GM21423 (cell line): ENCODE measurements at regions not wholly inside any gene's neighbourhood (a gene's known extent, or its start where the extent isn't known, plus 50 kb on each side); places are given as distances from the start of the nearest gene placed in this dataset.

Source experiments
- ATAC-seq: cut with Tn5 transposase; IDR thresholded peaks from one replicate; pipeline ENCODE4 v1.9.1; 2021; ENCODE audit warnings: mild to moderate bottlenecking, moderate library complexity; ENCODE audit not compliant: unreplicated experiment

GRCh38 chr15:94535298-94536048 is 304.1 kb downstream of the MCTP2 start:
- ATAC-seq: no peak

- no peak for ATAC-seq
Observed at GRCh38 chr15:94536549-94536948, 305.2 kb downstream of the MCTP2 start.

GRCh38 chr15:94538280-94538679 is 306.9 kb downstream of the MCTP2 start:
- no peak for ATAC-seq

DNA sequence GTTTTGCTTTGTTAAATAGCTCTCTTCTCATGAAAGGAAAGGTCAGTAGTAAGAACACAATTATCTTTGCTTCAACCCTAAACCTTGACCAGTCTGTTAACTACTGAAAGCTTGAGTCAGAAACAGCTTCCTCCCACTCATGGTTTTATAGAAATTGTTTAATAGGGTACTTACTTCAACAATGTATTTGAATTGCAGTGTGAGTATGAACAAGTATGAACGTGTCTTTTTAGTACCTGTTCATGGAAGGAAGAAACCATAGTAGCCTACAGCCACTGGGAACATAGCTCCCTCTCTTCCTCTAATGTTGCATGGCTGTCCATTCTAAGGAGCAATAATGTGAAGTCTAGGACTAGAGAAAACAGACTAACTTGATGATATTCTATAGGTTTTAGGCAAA is 311.0 kb downstream of the MCTP2 start:
- ATAC-seq: no peak

DNA sequence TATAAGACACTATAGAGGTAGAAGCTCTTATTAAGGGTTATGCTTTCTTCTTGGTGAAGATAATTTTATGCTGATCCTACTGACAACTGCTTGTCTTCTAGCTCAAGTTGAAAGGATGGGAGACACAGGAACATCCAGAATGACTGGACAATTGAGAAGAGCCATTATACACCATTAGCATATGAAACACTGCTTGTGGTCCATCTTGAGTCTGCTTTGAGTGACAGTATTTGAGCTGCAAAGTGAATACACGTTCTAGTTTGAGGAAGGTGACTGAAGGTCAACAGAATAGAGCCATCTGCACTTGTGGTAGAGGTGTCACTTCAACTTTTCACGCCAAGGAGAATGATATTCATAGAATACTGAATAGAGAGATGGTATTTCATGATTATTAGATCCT is 315.4 kb downstream of the MCTP2 start:
- ATAC-seq: no peak

DNA sequence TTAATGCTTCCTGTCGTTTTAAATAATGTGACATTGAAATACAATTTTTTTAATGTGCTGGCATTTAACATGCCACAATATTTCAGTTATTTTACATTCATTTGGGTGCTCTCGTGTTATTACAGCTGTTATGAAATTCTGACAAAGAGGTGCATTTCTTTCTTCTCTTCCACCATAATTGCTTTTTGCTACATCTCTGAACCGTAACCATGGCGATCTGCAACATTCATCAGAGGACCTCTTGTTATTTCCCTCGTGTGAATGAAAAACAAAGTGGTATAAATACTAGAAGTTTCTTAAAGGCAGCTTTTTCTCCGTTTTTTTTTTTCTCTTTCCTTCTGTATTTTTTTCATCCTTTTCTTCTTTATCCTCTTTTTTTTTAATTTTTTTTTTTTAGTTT is 316.4 kb downstream of the MCTP2 start:
- ATAC-seq: no peak

GRCh38 chr15:94555841-94556519 is 324.6 kb downstream of the MCTP2 start:
- ATAC-seq: no peak

DNA sequence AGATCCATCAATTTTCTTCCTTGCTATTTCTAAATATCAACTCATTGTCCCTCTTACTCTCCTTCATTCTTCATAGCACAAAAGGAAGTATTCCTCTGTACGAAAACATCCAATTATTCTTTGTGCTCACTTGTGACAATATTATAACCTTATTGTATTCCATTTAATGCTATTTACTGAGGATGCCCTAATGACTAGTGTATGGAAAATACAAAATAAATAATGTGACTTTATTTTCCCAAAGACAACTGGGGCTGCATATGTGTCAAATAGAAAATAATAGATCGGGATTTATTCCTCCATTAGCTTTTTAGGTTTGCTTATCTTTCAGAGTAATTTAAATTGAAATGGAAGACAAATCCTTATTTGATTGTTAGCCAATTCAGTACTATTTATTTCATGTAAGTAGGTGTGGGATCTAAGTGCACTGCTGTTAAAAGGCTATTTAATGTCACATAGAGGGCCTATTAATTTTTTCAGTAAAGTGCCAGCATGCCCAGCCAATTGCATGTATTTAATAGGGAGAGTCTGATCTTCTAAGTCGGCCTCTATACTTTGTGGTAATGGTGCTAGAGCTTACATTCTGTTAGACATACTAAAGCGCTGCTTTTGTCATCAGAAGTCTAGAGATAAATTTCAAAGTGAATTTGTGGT is 329.8 kb downstream of the MCTP2 start:
- ATAC-seq: no peak

- no peak for ATAC-seq
Observed at GRCh38 chr15:94563456-94563855, 332.1 kb downstream of the MCTP2 start.

- ATAC-seq: peak; percentile 79
Observed at GRCh38 chr15:94576889-94577533, 345.6 kb downstream of the MCTP2 start.

- ATAC-seq: no peak
Observed at GRCh38 chr15:94579286-94579685, 347.9 kb downstream of the MCTP2 start.

- ATAC-seq: no peak
Observed at GRCh38 chr15:94580211-94580885, 349.0 kb downstream of the MCTP2 start.

DNA sequence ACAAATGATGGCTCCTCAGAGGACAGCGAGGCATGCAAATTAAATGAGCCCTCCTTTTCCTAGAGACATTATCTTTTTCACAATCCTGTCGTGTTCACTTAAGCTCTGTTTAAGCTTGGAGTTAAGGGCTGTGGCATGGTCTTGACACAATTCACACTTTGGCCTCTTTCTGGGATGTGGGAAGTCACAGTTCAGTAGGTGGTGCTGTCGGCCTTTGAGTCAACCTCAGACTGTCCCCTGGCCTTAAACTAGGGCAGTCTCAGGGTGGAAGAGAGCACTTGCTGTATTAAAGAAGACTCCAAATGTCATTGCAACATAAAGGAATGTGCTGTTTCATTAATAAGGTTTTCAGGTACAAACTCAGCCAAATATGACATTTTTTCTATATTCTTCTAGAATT is 351.0 kb downstream of the MCTP2 start:
- peak; percentile 54 for ATAC-seq

DNA sequence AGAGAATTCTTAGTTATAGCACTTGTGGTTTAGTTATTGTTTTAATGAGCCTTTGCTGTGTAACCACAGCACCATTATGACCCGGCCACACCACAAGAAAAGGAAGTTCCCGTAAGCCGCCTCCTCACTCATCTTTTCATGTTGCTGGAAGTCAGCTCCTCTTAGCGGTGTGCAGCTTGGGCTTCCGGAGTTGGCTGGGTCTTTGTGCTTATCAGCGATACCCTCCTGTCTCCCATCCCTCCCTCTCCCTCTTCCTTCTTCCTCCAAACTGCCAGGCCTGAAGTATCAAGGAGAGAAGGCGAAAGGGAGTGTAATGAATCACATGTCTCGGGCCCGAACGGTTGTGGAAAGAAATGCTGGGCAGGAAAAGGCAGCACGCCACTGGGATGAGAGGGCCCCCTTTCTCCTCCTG is 353.5 kb downstream of the MCTP2 start:
- ATAC-seq: peak; percentile 81

DNA sequence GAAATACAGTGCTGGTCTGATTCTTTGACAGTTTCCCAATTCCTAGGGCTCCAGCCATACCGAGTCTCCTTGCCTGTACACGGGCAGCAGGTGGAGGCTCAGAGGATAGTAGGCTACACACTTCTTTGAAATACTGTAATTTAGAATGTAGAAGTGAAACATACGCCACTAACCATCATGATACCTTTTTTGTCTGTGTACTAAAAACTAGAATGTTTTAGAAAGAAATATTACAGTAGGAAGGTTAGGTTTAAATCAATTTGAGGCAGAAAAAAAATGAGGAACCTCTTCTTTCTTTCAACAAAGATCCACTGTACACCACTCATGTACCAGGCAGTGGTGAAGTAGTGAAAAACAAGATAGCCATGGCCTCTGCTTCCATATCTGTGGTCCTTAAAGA is 354.7 kb downstream of the MCTP2 start:
- ATAC-seq: peak; percentile 58

DNA sequence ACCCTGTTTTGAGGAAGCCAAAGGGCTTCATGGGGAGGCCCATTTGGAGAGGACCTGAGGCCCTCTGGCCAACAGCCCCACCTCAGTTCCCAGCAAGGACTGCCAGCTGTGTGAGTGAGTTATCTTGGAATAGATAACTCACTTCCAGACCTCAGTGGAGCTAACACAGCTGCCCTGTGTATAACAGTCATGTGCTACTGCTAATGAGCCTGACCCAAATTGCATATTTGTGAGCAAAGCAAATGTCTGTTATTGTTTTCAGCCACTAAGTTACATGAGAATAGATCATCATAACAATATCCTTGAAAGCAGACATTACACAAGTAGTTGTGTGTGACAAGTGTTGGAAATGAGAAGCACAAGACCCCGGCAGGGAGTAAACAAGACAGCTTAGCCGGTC is 355.8 kb downstream of the MCTP2 start:
- ATAC-seq: no peak

DNA sequence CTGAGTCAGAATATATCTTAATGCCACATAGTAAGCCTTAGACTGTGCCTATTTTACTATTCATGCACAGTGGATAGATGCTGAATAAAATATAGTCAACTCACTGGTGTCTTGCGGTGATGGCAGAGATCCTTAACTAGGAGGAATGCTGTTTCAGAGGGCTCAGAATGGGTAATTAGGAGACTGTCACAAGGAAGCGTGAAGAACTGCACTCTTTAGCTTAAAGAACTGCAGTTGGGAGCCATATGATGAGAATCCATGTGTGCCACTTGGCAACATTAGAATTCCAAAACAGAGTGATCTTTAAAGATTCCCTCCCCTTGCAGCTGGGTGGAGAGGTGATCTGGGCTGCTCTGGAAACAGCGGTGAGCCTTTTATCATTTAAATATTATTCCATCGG is 357.6 kb downstream of the MCTP2 start:
- no peak for ATAC-seq

DNA sequence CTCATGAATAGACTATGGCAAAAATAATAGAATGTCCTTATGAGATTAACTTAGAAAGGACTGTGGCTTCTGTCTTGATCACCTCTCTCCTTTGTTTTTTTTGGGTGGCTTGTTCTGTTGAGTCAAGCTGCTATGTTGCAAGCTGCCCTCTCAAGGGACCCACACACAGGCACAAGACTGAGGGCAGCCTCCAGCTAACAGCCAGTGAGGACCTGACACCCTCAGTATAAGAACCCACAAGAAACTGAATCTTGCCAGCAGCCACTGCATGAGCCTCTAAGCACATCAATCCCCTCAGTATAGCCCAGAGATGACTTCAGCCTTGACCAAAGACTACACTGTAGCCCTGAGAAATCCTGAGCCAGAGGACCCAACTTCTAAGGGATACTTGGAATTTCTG is 361.1 kb downstream of the MCTP2 start:
- ATAC-seq: no peak

GRCh38 chr15:94596707-94597106 is 365.3 kb downstream of the MCTP2 start:
- ATAC-seq: no peak

- ATAC-seq: no peak
Observed at GRCh38 chr15:94600505-94600904, 369.1 kb downstream of the MCTP2 start.
